SK-N-SH treated with all-trans-retinoic acid at 6 μM for 48 hours (cell line): ENCODE measurements at regions not wholly inside any gene's neighbourhood (a gene's known extent, or its start where the extent isn't known, plus 50 kb on each side); places are given as distances from the start of the nearest gene placed in this dataset.

Experiments used
- CREB5 ChIP-seq: fragments of 250-450 bp; sonication (Bioruptor Pico); IDR thresholded peaks from 2 replicates; pipeline ENCODE4 v1.5.1; 2020; ENCODE audit warnings: low read depth, mild to moderate bottlenecking, moderate library complexity
- ZFP30 ChIP-seq: fragments of 450-650 bp; formaldehyde crosslinking; IDR thresholded peaks from 2 replicates; pipeline ENCODE4 v1.5.0; 2022; ENCODE audit warnings: mild to moderate bottlenecking, moderate library complexity

- TF ChIP-seq ZFP30 (CRISPR knock-in tag) = no peak
- no peak for TF ChIP-seq CREB5 (CRISPR knock-in tag)
Measured at GRCh38 chr7:46909601-46910051, 672.3 kb downstream of the TNS3 start.
